Activated B cell treated with CpG ODN at 0.5 μM for 24 hours (primary cell): ENCODE measurements at regions not wholly inside any gene's neighbourhood (a gene's known extent, or its start where the extent isn't known, plus 50 kb on each side); places are given as distances from the start of the nearest gene placed in this dataset.

ENCODE experiments used
- ATAC-seq: fragments of 200-7000 bp; cut with Tn5 transposase; one replicate; pipeline ENCODE4 v1.10.0; 2021; ENCODE audit warnings: low read depth, mild to moderate bottlenecking, moderate library complexity
- CTCF ChIA-PET: fragments of 350-600 bp; sonication (Branson Sonifier 250); formaldehyde crosslinking; loops from one replicate; lab custom pipeline; 2021; ENCODE audit warnings: antibody characterized with exemption; lab: Charles Lee
- POLR2A ChIA-PET: fragments of 350-600 bp; sonication (Branson Sonifier 250); formaldehyde crosslinking; loops from one replicate; lab custom pipeline; 2021; ENCODE audit warnings: antibody characterized with exemption; lab: Charles Lee
- DNase-seq: peaks from one replicate; pipeline ENCODE4 v3.0.0; 2022
- H3K27ac Mint-ChIP-seq: one replicate; pipeline ENCODE4 v1.8.0; 2020; ENCODE audit warnings: mixed read lengths
- H3K27me3 Mint-ChIP-seq: one replicate; pipeline ENCODE4 v1.8.0; 2021; ENCODE audit warnings: mixed read lengths
- H3K36me3 Mint-ChIP-seq: one replicate; pipeline ENCODE4 v1.8.0; 2021; ENCODE audit warnings: low read depth, mixed read lengths
- H3K4me1 Mint-ChIP-seq: one replicate; pipeline ENCODE4 v1.8.0; 2021; ENCODE audit warnings: mixed read lengths
- H3K4me3 Mint-ChIP-seq: one replicate; pipeline ENCODE4 v1.8.0; 2020; ENCODE audit warnings: mild to moderate bottlenecking, mixed read lengths
- H3K9me3 Mint-ChIP-seq: one replicate; pipeline ENCODE4 v1.8.0; 2020; ENCODE audit warnings: mixed read lengths
- intact Hi-C: fragments of 100-400 bp; cut with micrococcal nuclease; formaldehyde crosslinking; loops from one replicate; pipeline ENCODE4 v1.15.1; 2024
- TF ChIP-seq, protein P1 (sequence below): fragments of 200-600 bp; IDR thresholded peaks from one replicate; pipeline ENCODE4 v1.8.0; 2022; ENCODE audit warnings: antibody characterized with exemption, mild to moderate bottlenecking

- Mint-ChIP-seq H3K36me3 (no peaks in the 10 kb centered on the region), H3K27me3 (peaks cover 5% of the 10 kb centered on the region), H3K9me3 (no peaks in the 10 kb centered on the region), H3K4me1 (no peaks in the 10 kb centered on the region), H3K4me3 (no peak overlapping the region), H3K27ac (no peak overlapping the region)
- ATAC-seq (no peak), DNase-seq (no peak)
- CTCF ChIA-PET = no interaction called here
- TF ChIP-seq, protein P1, sequence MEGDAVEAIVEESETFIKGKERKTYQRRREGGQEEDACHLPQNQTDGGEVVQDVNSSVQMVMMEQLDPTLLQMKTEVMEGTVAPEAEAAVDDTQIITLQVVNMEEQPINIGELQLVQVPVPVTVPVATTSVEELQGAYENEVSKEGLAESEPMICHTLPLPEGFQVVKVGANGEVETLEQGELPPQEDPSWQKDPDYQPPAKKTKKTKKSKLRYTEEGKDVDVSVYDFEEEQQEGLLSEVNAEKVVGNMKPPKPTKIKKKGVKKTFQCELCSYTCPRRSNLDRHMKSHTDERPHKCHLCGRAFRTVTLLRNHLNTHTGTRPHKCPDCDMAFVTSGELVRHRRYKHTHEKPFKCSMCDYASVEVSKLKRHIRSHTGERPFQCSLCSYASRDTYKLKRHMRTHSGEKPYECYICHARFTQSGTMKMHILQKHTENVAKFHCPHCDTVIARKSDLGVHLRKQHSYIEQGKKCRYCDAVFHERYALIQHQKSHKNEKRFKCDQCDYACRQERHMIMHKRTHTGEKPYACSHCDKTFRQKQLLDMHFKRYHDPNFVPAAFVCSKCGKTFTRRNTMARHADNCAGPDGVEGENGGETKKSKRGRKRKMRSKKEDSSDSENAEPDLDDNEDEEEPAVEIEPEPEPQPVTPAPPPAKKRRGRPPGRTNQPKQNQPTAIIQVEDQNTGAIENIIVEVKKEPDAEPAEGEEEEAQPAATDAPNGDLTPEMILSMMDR = no peak
- intact Hi-C loops = no loop called here
- POLR2A ChIA-PET = no interaction called here
Measured at GRCh38 chr16:88302666-88303065, 80.1 kb upstream of the ZNF469 start.

DNA sequence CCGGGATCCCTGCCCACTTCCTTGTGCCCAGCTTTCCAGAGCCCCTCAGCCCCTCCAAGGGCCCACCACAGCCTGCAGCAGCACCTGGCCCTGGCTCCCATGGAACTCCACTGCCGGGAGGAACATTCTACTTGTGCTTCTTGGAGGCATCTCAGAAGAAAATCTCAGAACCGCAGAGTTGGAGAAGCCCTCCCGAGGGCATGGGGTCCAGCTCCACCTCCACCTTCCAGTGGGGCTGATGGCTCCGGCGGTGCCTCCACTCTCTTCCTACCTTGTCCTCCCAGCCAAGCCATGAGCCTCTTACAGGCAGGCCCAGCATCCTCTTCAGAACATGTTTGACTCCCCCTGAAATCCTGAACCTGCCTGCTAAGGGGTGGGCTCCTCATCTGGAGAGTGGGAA, 79.4 kb upstream of the ZNF469 start:
- intact Hi-C loops = no loop called here
- no peak for DNase-seq
- H3K27ac Mint-ChIP-seq = no peak overlapping the region
- ChIA-PET POLR2A (no interaction called here), CTCF (no interaction called here)
- no peaks in the 10 kb centered on the region for H3K9me3 Mint-ChIP-seq
- TF ChIP-seq, protein P1 = no peak
- ATAC-seq = no peak
- H3K27me3 Mint-ChIP-seq = peaks cover 5% of the 10 kb centered on the region
- no peaks in the 10 kb centered on the region for H3K36me3 Mint-ChIP-seq
- H3K4me1 Mint-ChIP-seq = no peaks in the 10 kb centered on the region
- H3K4me3 Mint-ChIP-seq = no peak overlapping the region

- no peak for ATAC-seq
- TF ChIP-seq, protein P1 = no peak
- intact Hi-C loops = no loop called here
- no peak for DNase-seq
- Mint-ChIP-seq H3K36me3 (no peaks in the 10 kb centered on the region), H3K27ac (no peak overlapping the region), H3K9me3 (no peaks in the 10 kb centered on the region), H3K4me1 (no peaks in the 10 kb centered on the region), H3K27me3 (peaks cover 3% of the 10 kb centered on the region), H3K4me3 (no peak overlapping the region)
- ChIA-PET POLR2A (no interaction called here), CTCF (no interaction called here)
Measured at GRCh38 chr16:88303890-88304819, 78.6 kb upstream of the ZNF469 start.

GRCh38 chr16:88305176-88305575, 77.6 kb upstream of the ZNF469 start:
- no peaks in the 10 kb centered on the region for H3K4me1 Mint-ChIP-seq
- H3K27me3 Mint-ChIP-seq = peaks cover 3% of the 10 kb centered on the region
- intact Hi-C loops = no loop called here
- H3K27ac Mint-ChIP-seq = no peak overlapping the region
- no peaks in the 10 kb centered on the region for H3K9me3 Mint-ChIP-seq
- no peak overlapping the region for H3K4me3 Mint-ChIP-seq
- TF ChIP-seq, protein P1 = no peak
- POLR2A ChIA-PET = no interaction called here
- DNase-seq (no peak), ATAC-seq (no peak)
- CTCF ChIA-PET = no interaction called here
- no peaks in the 10 kb centered on the region for H3K36me3 Mint-ChIP-seq

DNA sequence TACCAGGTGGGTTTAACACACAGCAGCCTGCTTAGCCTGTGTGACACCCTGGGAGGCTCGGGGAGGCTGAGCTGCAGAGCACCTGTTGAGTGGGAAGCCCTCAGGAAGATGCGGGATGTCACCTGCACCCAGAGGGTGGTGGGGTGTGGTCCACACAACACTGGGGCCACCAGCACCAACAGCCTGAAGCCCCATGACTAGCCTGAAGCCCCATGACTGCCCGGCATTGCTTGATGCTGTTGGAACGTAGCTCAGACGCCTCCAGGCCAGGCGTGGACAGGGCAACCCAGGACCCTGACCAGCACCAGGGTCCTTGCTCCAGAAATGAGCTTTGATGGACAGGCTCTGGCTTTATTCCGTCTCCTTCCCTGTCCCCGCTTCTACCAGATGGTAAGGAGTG, 76.3 kb upstream of the ZNF469 start:
- no peaks in the 10 kb centered on the region for H3K36me3 Mint-ChIP-seq
- intact Hi-C loops = no loop called here
- ATAC-seq = no peak
- POLR2A ChIA-PET = no interaction called here
- H3K9me3 Mint-ChIP-seq = no peaks in the 10 kb centered on the region
- no peak for DNase-seq
- CTCF ChIA-PET = no interaction called here
- H3K27me3 Mint-ChIP-seq = peaks cover 3% of the 10 kb centered on the region
- TF ChIP-seq, protein P1 = no peak
- H3K4me1 Mint-ChIP-seq = no peaks in the 10 kb centered on the region
- H3K27ac Mint-ChIP-seq = no peak overlapping the region
- H3K4me3 Mint-ChIP-seq = no peak overlapping the region
